Liver (tissue), 8 donors: ENCODE measurements at regions not wholly inside any gene's neighbourhood (a gene's known extent, or its start where the extent isn't known, plus 50 kb on each side); places are given as distances from the start of the nearest gene placed in this dataset.

ENCODE experiments used
- DNase-seq: peaks from one replicate; pipeline ENCODE4 v3.0.0-alpha.2; 2017; ENCODE audit warnings: low spot score
- H3K27ac ChIP-seq, 2 donors: one replicate each; pipeline ENCODE4 v1.7.0; 2013; ENCODE audit warnings: inconsistent platforms in 2 of 2, low read length in 2 of 2, control low read depth in 1 of 2, low read depth in 1 of 2, mild to moderate bottlenecking in 1 of 2
- H3K27me3 ChIP-seq, 4 donors: one replicate each; pipeline versions ENCODE4 v1.6.1 to v1.7.0; 2013; ENCODE audit warnings: low read length in 3 of 4, inconsistent platforms in 1 of 4, mild to moderate bottlenecking in 1 of 4, moderate library complexity in 1 of 4; ENCODE audit not compliant: control insufficient read depth in 4 of 4, insufficient read depth in 4 of 4
- H3K36me3 ChIP-seq, 4 donors: one replicate each; pipeline versions ENCODE4 v1.6.1 to v1.7.0; 2013; ENCODE audit warnings: low read length in 3 of 4, mild to moderate bottlenecking in 3 of 4, low read depth in 1 of 4, moderate library complexity in 1 of 4; ENCODE audit not compliant: control insufficient read depth in 4 of 4, insufficient read depth in 3 of 4
- H3K4me1 ChIP-seq, 4 donors: one replicate each; pipeline versions ENCODE4 v1.6.1 to v1.7.0; 2013; ENCODE audit warnings: low read length in 3 of 4, mild to moderate bottlenecking in 3 of 4, moderate library complexity in 1 of 4; ENCODE audit not compliant: control insufficient read depth in 4 of 4, insufficient read depth in 4 of 4
- H3K4me3 ChIP-seq, 3 donors: one replicate each; pipeline versions ENCODE4 v1.6.1 to v1.7.0; 2013; ENCODE audit warnings: low read length in 3 of 3, control low read depth in 1 of 3, low read depth in 1 of 3, mild to moderate bottlenecking in 1 of 3
- H3K9ac ChIP-seq, 2 donors: one replicate each; pipeline ENCODE4 v1.7.0; 2013; ENCODE audit warnings: low read length in 2 of 2, mild to moderate bottlenecking in 2 of 2, moderate library complexity in 2 of 2, control low read depth in 1 of 2, low read depth in 1 of 2
- H3K9me3 ChIP-seq, 4 donors: one replicate each; pipeline versions ENCODE4 v1.6.1 to v1.7.0; 2013; ENCODE audit warnings: low read length in 3 of 4; ENCODE audit not compliant: control insufficient read depth in 4 of 4
- CTCF ChIP-seq: fragments of 150-350 bp; IDR thresholded peaks from 2 replicates; pipeline ENCODE4 v1.5.1; 2017; ENCODE audit warnings: improper control_type of control experiment, low read depth, low read length; ENCODE audit not compliant: missing input control
- EGR1 ChIP-seq, 2 donors: IDR thresholded peaks; 2 replicates each; pipeline ENCODE4 v1.6.1; 2016 to 2018; ENCODE audit warnings: antibody characterized with exemption in 2 of 2, low read depth in 2 of 2
- FOXA1 ChIP-seq: IDR thresholded peaks from 2 replicates; pipeline ENCODE4 v1.6.1; 2016; ENCODE audit warnings: antibody characterized with exemption
- FOXA2 ChIP-seq: IDR thresholded peaks from 2 replicates; pipeline ENCODE4 v1.6.1; 2016; ENCODE audit warnings: antibody characterized with exemption
- GABPA ChIP-seq, 2 donors: IDR thresholded peaks in 1 of 2; conservative IDR thresholded peaks in 1 of 2; 2 replicates each; pipeline ENCODE4 v1.6.1; 2016; ENCODE audit warnings: antibody characterized with exemption in 2 of 2, mild to moderate bottlenecking in 1 of 2, moderate library complexity in 1 of 2
- HNF4G ChIP-seq: IDR thresholded peaks from 2 replicates; pipeline ENCODE4 v1.6.1; 2016; ENCODE audit warnings: antibody characterized with exemption
- JUND ChIP-seq, 2 donors: IDR thresholded peaks; 2 replicates each; pipeline ENCODE4 v1.6.1; 2016; ENCODE audit warnings: antibody characterized with exemption in 2 of 2
- MAX ChIP-seq: IDR thresholded peaks from 2 replicates; pipeline ENCODE4 v1.6.1; 2016; ENCODE audit warnings: antibody characterized with exemption
- NR2F2 ChIP-seq: IDR thresholded peaks from 2 replicates; pipeline ENCODE4 v1.6.1; 2016; ENCODE audit warnings: antibody characterized with exemption
- RAD21 ChIP-seq, 2 donors: IDR thresholded peaks; 2 replicates each; pipeline ENCODE4 v1.6.1; 2016; ENCODE audit warnings: antibody characterized with exemption in 2 of 2, mild to moderate bottlenecking in 2 of 2
- RXRA ChIP-seq, 2 donors: IDR thresholded peaks; 2 replicates each; pipeline ENCODE4 v1.6.1; 2017 to 2018; ENCODE audit warnings: antibody characterized with exemption in 2 of 2, mild to moderate bottlenecking in 1 of 2
- TAF1 ChIP-seq: conservative IDR thresholded peaks from 2 replicates; pipeline ENCODE4 v1.6.1; 2016; ENCODE audit warnings: antibody characterized with exemption, mild to moderate bottlenecking
- YY1 ChIP-seq: IDR thresholded peaks from 2 replicates; pipeline ENCODE4 v1.6.1; 2016; ENCODE audit warnings: antibody characterized with exemption, mild to moderate bottlenecking
- ZBTB33 ChIP-seq: IDR thresholded peaks from 2 replicates; pipeline ENCODE4 v1.6.1; 2016; ENCODE audit warnings: antibody characterized with exemption
- WGBS: extraction: QIAGEN DNeasy Blood & Tissue Kit; methylation state at CpG from one replicate; pipeline ENCODE4 v1.1.7; 2013; 5-methylcytosine and 5-hydroxymethylcytosine counted together
- TF ChIP-seq, protein P1 (sequence below): IDR thresholded peaks from 2 replicates; pipeline ENCODE4 v1.6.1; 2016; ENCODE audit warnings: antibody characterized with exemption, mild to moderate bottlenecking
- donor health status: healthy.
- donor health status: healthy.
- donor health status: healthy.
- donor health status: healthy.
- donor health status: healthy.

DNA sequence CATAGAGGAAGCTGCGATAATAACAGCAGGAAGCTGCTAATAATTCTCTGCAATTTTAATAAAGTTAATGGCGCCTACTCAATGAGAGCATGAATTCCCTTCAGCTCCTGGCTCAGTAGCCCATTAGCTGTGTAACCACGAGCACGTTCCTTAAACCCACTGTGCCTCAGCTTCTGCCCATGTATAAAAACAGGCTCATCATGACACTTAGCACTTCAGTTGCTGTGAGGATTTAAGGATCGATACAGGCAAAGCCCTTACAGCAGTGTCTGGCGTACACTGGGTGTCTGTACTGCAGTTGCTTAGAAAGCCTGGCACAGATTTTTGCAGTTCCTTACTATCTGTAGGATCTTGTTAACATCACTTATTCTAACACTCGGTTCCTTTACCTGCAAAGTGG, 673.4 kb upstream of the ARGLU1 start:
- no peaks in the 10 kb centered on the region for H3K36me3 ChIP-seq
- no peaks in the 10 kb centered on the region for H3K4me1 ChIP-seq
- H3K9ac ChIP-seq: no peak overlapping the region
- TF ChIP-seq CTCF (no peak), RXRA (IDR thresholded peaks at IDR 0.05) (no peak), ZBTB33 (no peak), HNF4G (no peak), RAD21 (IDR thresholded peaks at IDR 0.05) (no peak), EGR1 (IDR thresholded peaks at IDR 0.05; ENCODE audit: low read depth in 2 of 2) (no peak), TAF1 (no peak), NR2F2 (no peak), GABPA (IDR thresholded peaks at IDR 0.05 in 1 of 2, conservative IDR thresholded peaks at IDR 0.05 in 1 of 2) (no peak), YY1 (no peak)
- WGBS: 78% methylated on average over 7 of the region's 7 CpGs
- no peak overlapping the region for H3K4me3 ChIP-seq
- no peak overlapping the region for H3K27ac ChIP-seq
- H3K27me3 ChIP-seq: no peaks in the 10 kb centered on the region
- DNase-seq: no peak
- H3K9me3 ChIP-seq: no peaks in the 10 kb centered on the region

GRCh38 chr13:107239213-107239612, 671.3 kb upstream of the ARGLU1 start:
- WGBS: 78% methylated on average over 8 of the region's 8 CpGs
- H3K27ac ChIP-seq: no peak overlapping the region
- no peak overlapping the region for H3K4me3 ChIP-seq
- DNase-seq: no peak
- TF ChIP-seq FOXA1 (no peak), JUND (IDR thresholded peaks at IDR 0.05) (no peak), YY1 (no peak), MAX (no peak)
- H3K27me3 ChIP-seq: no peaks in the 10 kb centered on the region
- H3K9me3 ChIP-seq: no peaks in the 10 kb centered on the region
- H3K36me3 ChIP-seq: no peaks in the 10 kb centered on the region
- no peak overlapping the region for H3K9ac ChIP-seq
- H3K4me1 ChIP-seq: no peaks in the 10 kb centered on the region

DNA sequence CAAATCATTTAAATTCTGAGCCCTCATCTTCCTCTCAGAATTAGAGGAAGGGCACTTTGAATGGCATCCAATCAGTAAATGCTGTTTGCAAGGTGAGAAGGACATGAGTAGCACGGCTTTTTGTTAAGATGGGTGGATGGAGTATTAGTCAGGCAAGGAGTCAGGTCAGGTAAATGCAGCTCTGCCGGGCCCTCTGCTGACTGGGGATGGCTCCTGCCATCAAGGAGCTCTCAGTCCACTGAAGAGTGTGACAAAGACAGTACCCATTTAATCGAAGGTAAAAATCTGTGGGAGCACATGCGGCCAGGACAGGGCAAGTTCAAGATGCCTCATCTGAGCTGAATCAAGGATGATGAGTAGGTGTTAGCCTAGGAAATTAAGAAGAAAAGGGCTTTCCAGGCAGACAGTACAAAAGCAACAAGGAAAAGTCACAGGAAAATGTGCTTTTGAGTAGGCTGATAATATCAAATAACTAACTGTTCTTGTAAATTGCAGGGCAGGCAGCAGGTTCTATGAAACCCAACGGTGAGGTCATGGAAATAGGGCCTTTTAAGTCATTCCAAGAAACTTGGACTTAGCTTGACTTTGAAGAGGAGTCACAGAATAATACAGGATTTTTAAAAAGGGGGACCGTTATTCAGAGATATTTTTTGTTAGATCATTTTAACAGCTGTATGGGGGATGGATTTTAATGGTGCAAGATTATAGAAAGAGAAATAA, 670.5 kb upstream of the ARGLU1 start:
- no peak overlapping the region for H3K27ac ChIP-seq
- 75% methylated on average over 6 of the region's 6 CpGs for WGBS
- H3K36me3 ChIP-seq: no peaks in the 10 kb centered on the region
- DNase-seq: no peak
- H3K9ac ChIP-seq: no peak overlapping the region
- H3K4me1 ChIP-seq: no peaks in the 10 kb centered on the region
- H3K4me3 ChIP-seq: no peak overlapping the region
- H3K27me3 ChIP-seq: no peaks in the 10 kb centered on the region
- no peaks in the 10 kb centered on the region for H3K9me3 ChIP-seq
- TF ChIP-seq, protein P1, sequence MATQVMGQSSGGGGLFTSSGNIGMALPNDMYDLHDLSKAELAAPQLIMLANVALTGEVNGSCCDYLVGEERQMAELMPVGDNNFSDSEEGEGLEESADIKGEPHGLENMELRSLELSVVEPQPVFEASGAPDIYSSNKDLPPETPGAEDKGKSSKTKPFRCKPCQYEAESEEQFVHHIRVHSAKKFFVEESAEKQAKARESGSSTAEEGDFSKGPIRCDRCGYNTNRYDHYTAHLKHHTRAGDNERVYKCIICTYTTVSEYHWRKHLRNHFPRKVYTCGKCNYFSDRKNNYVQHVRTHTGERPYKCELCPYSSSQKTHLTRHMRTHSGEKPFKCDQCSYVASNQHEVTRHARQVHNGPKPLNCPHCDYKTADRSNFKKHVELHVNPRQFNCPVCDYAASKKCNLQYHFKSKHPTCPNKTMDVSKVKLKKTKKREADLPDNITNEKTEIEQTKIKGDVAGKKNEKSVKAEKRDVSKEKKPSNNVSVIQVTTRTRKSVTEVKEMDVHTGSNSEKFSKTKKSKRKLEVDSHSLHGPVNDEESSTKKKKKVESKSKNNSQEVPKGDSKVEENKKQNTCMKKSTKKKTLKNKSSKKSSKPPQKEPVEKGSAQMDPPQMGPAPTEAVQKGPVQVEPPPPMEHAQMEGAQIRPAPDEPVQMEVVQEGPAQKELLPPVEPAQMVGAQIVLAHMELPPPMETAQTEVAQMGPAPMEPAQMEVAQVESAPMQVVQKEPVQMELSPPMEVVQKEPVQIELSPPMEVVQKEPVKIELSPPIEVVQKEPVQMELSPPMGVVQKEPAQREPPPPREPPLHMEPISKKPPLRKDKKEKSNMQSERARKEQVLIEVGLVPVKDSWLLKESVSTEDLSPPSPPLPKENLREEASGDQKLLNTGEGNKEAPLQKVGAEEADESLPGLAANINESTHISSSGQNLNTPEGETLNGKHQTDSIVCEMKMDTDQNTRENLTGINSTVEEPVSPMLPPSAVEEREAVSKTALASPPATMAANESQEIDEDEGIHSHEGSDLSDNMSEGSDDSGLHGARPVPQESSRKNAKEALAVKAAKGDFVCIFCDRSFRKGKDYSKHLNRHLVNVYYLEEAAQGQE: no peak
- TF ChIP-seq MAX (no peak), FOXA1 (no peak), ZBTB33 (no peak), RAD21 (IDR thresholded peaks at IDR 0.05) (no peak), FOXA2 (no peak), NR2F2 (no peak), JUND (IDR thresholded peaks at IDR 0.05) (no peak), RXRA (IDR thresholded peaks at IDR 0.05) (no peak)
